Stimulated activated CD4-positive, alpha-beta T cell treated with anti-CD3 and anti-CD28 coated beads, Interleukin-2, amount 100 ng/mL, for 48 hours (primary cell): ENCODE measurements at regions not wholly inside any gene's neighbourhood (a gene's known extent, or its start where the extent isn't known, plus 50 kb on each side); places are given as distances from the start of the nearest gene placed in this dataset.
"Not testable (repeated sequence)": the region's sequence is repeated elsewhere in the genome, so short reads cannot be mapped to it uniquely, and the experiment has no call there.

Experiments used
- DNase-seq, 2 donors: peaks; one replicate each; pipeline ENCODE4 v3.0.0-alpha.2; 2020

DNA sequence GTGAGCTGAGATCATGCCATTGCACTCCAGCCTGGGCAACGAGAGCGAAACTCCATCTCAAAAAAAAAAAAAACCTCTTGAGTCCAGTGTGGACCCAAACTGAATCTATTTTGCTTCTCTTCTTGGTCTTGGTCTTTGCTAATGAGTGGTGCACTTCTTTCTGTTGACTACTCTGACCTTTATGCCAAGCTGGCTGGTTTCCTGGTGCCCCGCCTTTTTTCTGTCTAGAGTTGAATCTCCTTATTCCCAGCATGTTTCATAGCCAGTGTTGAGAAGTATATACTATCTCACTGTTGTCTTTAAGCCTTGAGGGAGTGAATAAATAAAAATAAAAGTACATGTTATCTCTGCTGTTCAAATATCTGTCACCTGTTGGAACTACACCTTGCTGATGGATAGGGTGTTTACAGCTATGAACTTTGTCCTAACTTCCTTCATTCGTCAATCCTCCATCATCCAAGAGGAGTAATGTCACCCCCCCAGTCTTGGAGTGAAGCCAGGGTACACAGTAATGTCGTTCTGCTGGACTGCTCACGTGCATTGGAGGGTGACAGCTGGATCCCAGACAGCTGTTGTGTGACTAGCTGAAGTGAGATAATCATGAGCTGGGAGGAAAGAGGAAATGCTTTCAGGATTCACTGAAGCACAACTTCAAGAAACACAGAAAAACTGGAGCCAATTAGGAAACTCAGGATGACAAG is 99.3 kb upstream of the PRKG2 start:
- no peak for DNase-seq

DNA sequence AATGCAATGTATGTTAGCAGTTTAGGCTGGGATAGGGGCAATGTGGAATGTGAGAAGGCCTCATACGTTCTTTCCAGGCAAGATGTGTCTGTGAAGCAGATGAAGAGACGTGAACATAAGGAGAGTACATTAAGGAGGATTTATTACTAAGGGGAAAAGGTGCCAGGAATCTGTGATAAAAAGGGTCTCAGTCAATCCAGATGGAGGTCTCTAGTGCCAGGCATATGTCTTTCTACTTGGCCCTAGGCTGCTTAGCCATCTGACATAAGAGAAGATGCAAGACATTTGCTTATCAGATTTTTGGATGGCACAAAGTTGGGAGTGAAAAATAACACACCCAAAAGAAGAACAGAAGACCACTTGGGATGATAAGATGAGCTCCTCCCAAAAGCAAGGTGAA is 93.0 kb upstream of the PRKG2 start:
- no peak for DNase-seq

DNA sequence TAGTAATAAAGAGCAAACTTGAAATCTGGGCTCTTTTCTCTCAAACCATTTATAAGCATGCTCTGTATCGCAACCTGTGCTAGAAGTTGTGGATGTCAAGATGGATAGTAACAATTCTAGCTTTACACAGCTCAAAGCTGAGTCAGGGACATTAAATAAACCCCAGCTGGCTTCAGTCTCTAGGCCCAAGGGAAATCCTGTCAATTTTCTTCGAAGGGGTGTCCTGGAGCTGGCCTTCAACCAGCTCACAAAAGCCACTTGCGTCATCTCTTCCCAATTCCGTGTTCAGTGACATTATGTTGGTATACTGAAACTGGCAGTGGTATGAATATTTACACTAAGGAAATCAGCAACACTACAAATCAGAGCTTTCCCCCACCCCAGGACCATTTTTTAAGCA is 89.8 kb upstream of the PRKG2 start:
- no peak for DNase-seq

DNA sequence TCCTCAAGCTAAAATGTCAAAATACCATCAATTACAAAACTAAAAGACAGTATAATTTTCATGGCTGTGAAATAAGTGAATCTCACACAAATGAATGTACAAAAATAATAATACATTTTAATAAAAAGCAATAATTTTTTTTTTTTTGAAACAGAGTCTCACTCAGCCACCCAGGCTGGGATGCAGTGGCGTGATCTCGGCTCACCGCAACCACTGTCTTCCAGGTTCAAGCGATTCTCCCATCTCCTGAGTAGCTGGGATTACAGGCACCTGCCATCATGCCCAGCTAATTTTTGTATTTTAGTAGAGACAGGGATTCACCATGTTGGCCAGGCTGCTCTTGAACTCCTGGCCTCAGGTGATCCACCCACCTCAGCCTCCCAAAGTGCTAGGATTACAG is 85.3 kb upstream of the PRKG2 start:
- not testable (repeated sequence) for DNase-seq

DNA sequence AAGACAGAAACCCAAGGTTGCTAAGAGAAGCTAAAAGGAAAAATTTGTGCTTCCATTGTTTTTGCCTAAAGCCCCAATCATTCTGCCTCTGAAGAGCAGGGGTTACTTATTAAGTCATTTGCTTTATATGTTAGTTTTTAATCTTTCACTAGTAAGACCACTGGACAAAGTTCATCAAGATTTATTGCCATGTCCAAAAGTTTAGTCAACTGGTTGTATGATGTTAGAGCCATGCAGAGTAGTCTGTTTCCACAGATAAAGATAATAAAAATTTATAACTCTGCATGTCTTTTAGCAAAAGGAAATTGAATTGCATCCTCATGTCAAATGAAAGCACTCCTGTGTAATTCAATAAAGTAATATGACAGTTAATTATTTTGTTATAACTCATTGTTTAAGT is 75.8 kb upstream of the PRKG2 start:
- no peak for DNase-seq

DNA sequence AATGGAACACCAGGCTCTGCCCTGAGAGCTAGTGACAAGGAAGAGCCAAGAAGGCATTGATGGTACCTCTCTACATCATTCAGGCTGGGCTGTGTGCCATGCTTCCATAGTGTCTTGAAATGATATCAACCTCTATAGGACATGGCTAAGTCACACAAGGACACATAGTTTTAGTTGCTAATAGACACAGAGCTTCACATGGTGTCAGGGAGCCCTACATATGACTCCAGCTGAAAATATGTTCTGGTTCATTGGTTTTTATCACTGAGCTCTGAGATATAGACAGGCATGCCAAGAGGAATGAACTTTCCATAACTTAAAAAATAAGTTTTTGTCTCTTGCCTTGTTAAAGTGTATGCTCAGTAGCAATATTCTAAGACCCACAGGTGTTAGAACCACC is 72.1 kb upstream of the PRKG2 start:
- no peak for DNase-seq

DNA sequence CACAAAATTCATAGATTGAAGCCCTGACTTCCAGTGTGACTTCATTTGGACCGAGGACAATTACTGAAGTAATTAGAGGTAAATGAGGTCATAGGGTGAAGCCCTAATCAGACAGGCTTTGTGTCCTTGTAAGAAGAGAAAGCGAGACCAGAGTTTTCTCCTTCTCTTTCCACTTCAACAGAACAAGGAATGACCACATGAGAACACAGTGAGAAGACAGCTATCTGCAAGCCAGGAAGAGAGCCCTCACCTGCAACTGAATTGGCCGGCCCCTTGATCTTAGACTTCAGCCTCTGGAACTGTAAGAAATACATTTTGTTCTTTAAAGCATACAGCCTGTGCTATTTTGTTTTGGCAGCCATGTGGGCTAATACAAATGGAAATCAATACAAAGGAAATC is 67.1 kb upstream of the PRKG2 start:
- no peak for DNase-seq

DNA sequence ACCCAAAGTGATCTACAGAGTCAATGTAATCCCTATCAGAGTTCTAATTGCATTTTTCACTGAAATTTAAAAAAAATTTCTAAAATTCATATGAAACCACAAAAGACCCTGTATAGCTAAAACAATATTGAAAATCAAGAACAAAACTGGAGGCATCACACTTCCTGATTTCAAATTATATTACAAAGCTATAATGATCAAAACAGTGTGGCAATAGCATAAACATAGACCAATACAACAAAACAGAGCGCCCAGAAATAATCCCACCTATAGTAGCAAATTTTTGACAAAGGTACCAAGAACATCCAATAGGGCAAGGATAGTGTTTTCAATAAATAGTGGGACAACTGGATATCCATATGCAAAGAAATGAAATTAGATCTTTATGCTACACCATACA is 59.4 kb upstream of the PRKG2 start:
- no peak for DNase-seq

DNA sequence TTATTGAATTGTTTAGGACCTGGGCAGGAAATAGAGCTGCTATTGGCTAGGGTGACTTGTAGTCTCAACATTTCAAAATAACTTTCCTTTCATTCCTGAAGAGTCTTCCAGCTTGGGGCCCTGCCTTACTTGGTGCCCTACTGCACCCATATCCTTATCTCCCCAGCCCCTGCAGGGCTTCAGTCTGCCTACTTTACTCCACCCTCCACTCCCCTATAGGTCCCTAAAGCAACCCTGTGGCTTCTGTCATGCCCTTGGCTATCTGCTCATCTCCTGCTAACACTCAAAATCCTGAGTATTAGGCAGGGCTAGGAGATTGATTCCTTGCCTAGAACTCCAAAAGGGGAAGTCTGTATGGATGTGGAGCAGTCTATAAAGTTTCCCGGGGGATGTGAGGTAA is 57.6 kb upstream of the PRKG2 start:
- DNase-seq = no peak
